H1 (cell line): ENCODE measurements at regions not wholly inside any gene's neighbourhood (a gene's known extent, or its start where the extent isn't known, plus 50 kb on each side); places are given as distances from the start of the nearest gene placed in this dataset.

Source experiments
- CREB1 ChIP-seq: IDR thresholded peaks from 2 replicates; pipeline ENCODE4 v1.6.1; 2012; ENCODE audit warnings: inconsistent platforms
- KDM5A ChIP-seq: fragments of 200-600 bp; IDR thresholded peaks from 2 replicates; pipeline ENCODE4 v1.7.1; 2012; ENCODE audit warnings: mild to moderate bottlenecking, low read length, inconsistent platforms, mixed read lengths
- NRF1 ChIP-seq: IDR thresholded peaks from 2 replicates; pipeline ENCODE4 v1.6.1; 2011; ENCODE audit warnings: mild to moderate bottlenecking, low read depth, low read length, improper control_type of control experiment
- RBBP5 ChIP-seq: IDR thresholded peaks from 2 replicates; pipeline ENCODE4 v1.7.1; 2012; ENCODE audit warnings: low read depth, mild to moderate bottlenecking, inconsistent platforms, low read length, moderate library complexity, borderline replicate concordance
- RFX5 ChIP-seq: IDR thresholded peaks from 2 replicates; pipeline ENCODE4 v1.6.1; 2011; ENCODE audit warnings: low read depth, low read length, improper control_type of control experiment, borderline replicate concordance
- RNF2 ChIP-seq: fragments of 200-900, 300-1000 bp; sonication (generic); IDR thresholded peaks from 2 replicates; pipeline ENCODE4 v1.7.1; 2016; ENCODE audit warnings: borderline replicate concordance, low read depth, mild to moderate bottlenecking, antibody characterized with exemption, low read length; ENCODE audit not compliant: poor library complexity, severe bottlenecking; ENCODE audit errors: missing control alignments
- SP2 ChIP-seq: IDR thresholded peaks from 2 replicates; pipeline ENCODE4 v1.6.1; 2012; ENCODE audit warnings: mild to moderate bottlenecking, low read length, inconsistent platforms
- SUZ12 ChIP-seq: fragments of 200-600 bp; sonication (generic); IDR thresholded peaks from 2 replicates; pipeline ENCODE4 v1.6.1; 2012; ENCODE audit warnings: mild to moderate bottlenecking, inconsistent platforms, low read length, moderate library complexity, mixed read lengths
- TAF1 ChIP-seq: IDR thresholded peaks from 2 replicates; pipeline ENCODE4 v1.6.1; 2011; ENCODE audit warnings: mild to moderate bottlenecking, low read depth, low read length
- YY1 ChIP-seq: IDR thresholded peaks from 2 replicates; pipeline ENCODE4 v1.6.1; 2011; ENCODE audit warnings: low read depth, mild to moderate bottlenecking, low read length
- TF ChIP-seq, protein P1 (sequence below): fragments of 300-600 bp; sonication (generic); IDR thresholded peaks from 2 replicates; pipeline ENCODE4 v1.7.1; 2012; ENCODE audit warnings: low read length, moderate library complexity, mild to moderate bottlenecking, inconsistent platforms; ENCODE audit not compliant: insufficient replicate concordance

GRCh38 chr6:141963543-141964295 lies 169.0 kb upstream of the GJE1 start (continued):
- TF ChIP-seq, protein P1, sequence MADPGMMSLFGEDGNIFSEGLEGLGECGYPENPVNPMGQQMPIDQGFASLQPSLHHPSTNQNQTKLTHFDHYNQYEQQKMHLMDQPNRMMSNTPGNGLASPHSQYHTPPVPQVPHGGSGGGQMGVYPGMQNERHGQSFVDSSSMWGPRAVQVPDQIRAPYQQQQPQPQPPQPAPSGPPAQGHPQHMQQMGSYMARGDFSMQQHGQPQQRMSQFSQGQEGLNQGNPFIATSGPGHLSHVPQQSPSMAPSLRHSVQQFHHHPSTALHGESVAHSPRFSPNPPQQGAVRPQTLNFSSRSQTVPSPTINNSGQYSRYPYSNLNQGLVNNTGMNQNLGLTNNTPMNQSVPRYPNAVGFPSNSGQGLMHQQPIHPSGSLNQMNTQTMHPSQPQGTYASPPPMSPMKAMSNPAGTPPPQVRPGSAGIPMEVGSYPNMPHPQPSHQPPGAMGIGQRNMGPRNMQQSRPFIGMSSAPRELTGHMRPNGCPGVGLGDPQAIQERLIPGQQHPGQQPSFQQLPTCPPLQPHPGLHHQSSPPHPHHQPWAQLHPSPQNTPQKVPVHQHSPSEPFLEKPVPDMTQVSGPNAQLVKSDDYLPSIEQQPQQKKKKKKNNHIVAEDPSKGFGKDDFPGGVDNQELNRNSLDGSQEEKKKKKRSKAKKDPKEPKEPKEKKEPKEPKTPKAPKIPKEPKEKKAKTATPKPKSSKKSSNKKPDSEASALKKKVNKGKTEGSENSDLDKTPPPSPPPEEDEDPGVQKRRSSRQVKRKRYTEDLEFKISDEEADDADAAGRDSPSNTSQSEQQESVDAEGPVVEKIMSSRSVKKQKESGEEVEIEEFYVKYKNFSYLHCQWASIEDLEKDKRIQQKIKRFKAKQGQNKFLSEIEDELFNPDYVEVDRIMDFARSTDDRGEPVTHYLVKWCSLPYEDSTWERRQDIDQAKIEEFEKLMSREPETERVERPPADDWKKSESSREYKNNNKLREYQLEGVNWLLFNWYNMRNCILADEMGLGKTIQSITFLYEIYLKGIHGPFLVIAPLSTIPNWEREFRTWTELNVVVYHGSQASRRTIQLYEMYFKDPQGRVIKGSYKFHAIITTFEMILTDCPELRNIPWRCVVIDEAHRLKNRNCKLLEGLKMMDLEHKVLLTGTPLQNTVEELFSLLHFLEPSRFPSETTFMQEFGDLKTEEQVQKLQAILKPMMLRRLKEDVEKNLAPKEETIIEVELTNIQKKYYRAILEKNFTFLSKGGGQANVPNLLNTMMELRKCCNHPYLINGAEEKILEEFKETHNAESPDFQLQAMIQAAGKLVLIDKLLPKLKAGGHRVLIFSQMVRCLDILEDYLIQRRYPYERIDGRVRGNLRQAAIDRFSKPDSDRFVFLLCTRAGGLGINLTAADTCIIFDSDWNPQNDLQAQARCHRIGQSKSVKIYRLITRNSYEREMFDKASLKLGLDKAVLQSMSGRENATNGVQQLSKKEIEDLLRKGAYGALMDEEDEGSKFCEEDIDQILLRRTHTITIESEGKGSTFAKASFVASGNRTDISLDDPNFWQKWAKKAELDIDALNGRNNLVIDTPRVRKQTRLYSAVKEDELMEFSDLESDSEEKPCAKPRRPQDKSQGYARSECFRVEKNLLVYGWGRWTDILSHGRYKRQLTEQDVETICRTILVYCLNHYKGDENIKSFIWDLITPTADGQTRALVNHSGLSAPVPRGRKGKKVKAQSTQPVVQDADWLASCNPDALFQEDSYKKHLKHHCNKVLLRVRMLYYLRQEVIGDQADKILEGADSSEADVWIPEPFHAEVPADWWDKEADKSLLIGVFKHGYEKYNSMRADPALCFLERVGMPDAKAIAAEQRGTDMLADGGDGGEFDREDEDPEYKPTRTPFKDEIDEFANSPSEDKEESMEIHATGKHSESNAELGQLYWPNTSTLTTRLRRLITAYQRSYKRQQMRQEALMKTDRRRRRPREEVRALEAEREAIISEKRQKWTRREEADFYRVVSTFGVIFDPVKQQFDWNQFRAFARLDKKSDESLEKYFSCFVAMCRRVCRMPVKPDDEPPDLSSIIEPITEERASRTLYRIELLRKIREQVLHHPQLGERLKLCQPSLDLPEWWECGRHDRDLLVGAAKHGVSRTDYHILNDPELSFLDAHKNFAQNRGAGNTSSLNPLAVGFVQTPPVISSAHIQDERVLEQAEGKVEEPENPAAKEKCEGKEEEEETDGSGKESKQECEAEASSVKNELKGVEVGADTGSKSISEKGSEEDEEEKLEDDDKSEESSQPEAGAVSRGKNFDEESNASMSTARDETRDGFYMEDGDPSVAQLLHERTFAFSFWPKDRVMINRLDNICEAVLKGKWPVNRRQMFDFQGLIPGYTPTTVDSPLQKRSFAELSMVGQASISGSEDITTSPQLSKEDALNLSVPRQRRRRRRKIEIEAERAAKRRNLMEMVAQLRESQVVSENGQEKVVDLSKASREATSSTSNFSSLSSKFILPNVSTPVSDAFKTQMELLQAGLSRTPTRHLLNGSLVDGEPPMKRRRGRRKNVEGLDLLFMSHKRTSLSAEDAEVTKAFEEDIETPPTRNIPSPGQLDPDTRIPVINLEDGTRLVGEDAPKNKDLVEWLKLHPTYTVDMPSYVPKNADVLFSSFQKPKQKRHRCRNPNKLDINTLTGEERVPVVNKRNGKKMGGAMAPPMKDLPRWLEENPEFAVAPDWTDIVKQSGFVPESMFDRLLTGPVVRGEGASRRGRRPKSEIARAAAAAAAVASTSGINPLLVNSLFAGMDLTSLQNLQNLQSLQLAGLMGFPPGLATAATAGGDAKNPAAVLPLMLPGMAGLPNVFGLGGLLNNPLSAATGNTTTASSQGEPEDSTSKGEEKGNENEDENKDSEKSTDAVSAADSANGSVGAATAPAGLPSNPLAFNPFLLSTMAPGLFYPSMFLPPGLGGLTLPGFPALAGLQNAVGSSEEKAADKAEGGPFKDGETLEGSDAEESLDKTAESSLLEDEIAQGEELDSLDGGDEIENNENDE: no peak
- TF ChIP-seq SUZ12 (no peak), CREB1 (no peak), SP2 (no peak), TAF1 (no peak), RFX5 (no peak), RNF2 (no peak), NRF1 (no peak), KDM5A (no peak), RBBP5 (no peak), YY1 (no peak)
